Dendritic cell treated with granulocyte-macrophage colony-stimulating factor and Interleukin-4, amounts not matched to agents 40 ng/mL and 50 ng/mL, for 4 days (primary cell): ENCODE measurements at regions not wholly inside any gene's neighbourhood (a gene's known extent, or its start where the extent isn't known, plus 50 kb on each side); places are given as distances from the start of the nearest gene placed in this dataset.
"Not testable (repeated sequence)": the region's sequence is repeated elsewhere in the genome, so short reads cannot be mapped to it uniquely, and the experiment has no call there.

Experiments used
- H3K27ac Mint-ChIP-seq: one replicate; pipeline ENCODE4 v1.8.0; 2022; ENCODE audit warnings: mild to moderate bottlenecking, mixed read lengths
- H3K27me3 Mint-ChIP-seq: one replicate; pipeline ENCODE4 v1.8.0; 2022; ENCODE audit warnings: mild to moderate bottlenecking, mixed read lengths
- H3K36me3 Mint-ChIP-seq: one replicate; pipeline ENCODE4 v1.8.0; 2022; ENCODE audit warnings: low read depth, mixed read lengths
- H3K4me1 Mint-ChIP-seq: one replicate; pipeline ENCODE4 v1.8.0; 2022; ENCODE audit warnings: low read depth, mixed read lengths
- H3K4me3 Mint-ChIP-seq: one replicate; pipeline ENCODE4 v1.8.0; 2022; ENCODE audit warnings: mild to moderate bottlenecking, moderate library complexity, mixed read lengths
- H3K9me3 Mint-ChIP-seq: one replicate; pipeline ENCODE4 v1.8.0; 2022; ENCODE audit warnings: mixed read lengths
- intact Hi-C: fragments of 100-400 bp; cut with micrococcal nuclease; formaldehyde crosslinking; loops from one replicate; pipeline ENCODE4 v1.15.0; 2022

- Mint-ChIP-seq H3K9me3 (peaks cover 18% of the 10 kb centered on the region), H3K4me1 (no peaks in the 10 kb centered on the region), H3K4me3 (no peak overlapping the region), H3K36me3 (no peaks in the 10 kb centered on the region), H3K27me3 (no peaks in the 10 kb centered on the region), H3K27ac (no peak overlapping the region)
- intact Hi-C loops, result no loop called here
These were observed 710.3 kb upstream of the SOX11 start for GRCh38 chr2:4981802-4982409.

GRCh38 chr2:4988444-4988843 is 703.7 kb upstream of the SOX11 start:
- intact Hi-C loops, H3K4me1 Mint-ChIP-seq, H3K27me3 Mint-ChIP-seq, H3K36me3 Mint-ChIP-seq, H3K4me3 Mint-ChIP-seq, H3K27ac Mint-ChIP-seq: not testable (repeated sequence)
- H3K9me3 Mint-ChIP-seq, result peaks cover 11% of the 10 kb centered on the region

GRCh38 chr2:4992226-4992625 is 700.0 kb upstream of the SOX11 start:
- intact Hi-C loops, result no loop called here
- Mint-ChIP-seq H3K27me3 (no peaks in the 10 kb centered on the region), H3K27ac (no peak overlapping the region), H3K36me3 (no peaks in the 10 kb centered on the region), H3K4me1 (no peaks in the 10 kb centered on the region), H3K4me3 (no peak overlapping the region), H3K9me3 (no peaks in the 10 kb centered on the region)

- H3K36me3 Mint-ChIP-seq, result no peaks in the 10 kb centered on the region
- H3K27ac Mint-ChIP-seq, result no peak overlapping the region
- intact Hi-C loops, result no loop called here
- H3K4me3 Mint-ChIP-seq, result no peak overlapping the region
- H3K9me3 Mint-ChIP-seq, result no peaks in the 10 kb centered on the region
- H3K4me1 Mint-ChIP-seq, result no peaks in the 10 kb centered on the region
- no peaks in the 10 kb centered on the region for H3K27me3 Mint-ChIP-seq
These were observed 696.7 kb upstream of the SOX11 start for GRCh38 chr2:4995466-4995865.

GRCh38 chr2:5007596-5007995 is 684.6 kb upstream of the SOX11 start:
- H3K36me3 Mint-ChIP-seq, result no peaks in the 10 kb centered on the region
- no peaks in the 10 kb centered on the region for H3K27me3 Mint-ChIP-seq
- H3K4me1 Mint-ChIP-seq, result no peaks in the 10 kb centered on the region
- H3K4me3 Mint-ChIP-seq, result no peak overlapping the region
- no peak overlapping the region for H3K27ac Mint-ChIP-seq
- peaks cover 46% of the 10 kb centered on the region for H3K9me3 Mint-ChIP-seq
- intact Hi-C loops, result no loop called here

- Mint-ChIP-seq H3K36me3 (no peaks in the 10 kb centered on the region), H3K4me1 (no peaks in the 10 kb centered on the region)
- intact Hi-C loops, result no loop called here
These were observed 672.9 kb upstream of the SOX11 start for GRCh38 chr2:5019324-5019723.

GRCh38 chr2:5020116-5020875 is 671.9 kb upstream of the SOX11 start:
- intact Hi-C loops, result no loop called here
- Mint-ChIP-seq H3K9me3 (peaks cover 44% of the 10 kb centered on the region), H3K4me1 (no peaks in the 10 kb centered on the region), H3K27me3 (no peaks in the 10 kb centered on the region), H3K36me3 (no peaks in the 10 kb centered on the region), H3K4me3 (no peak overlapping the region), H3K27ac (no peak overlapping the region)

More at GRCh38 chr2:5019324-5019723, 672.9 kb upstream of the SOX11 start:
- Mint-ChIP-seq H3K4me3 (no peak overlapping the region), H3K27me3 (no peaks in the 10 kb centered on the region), H3K9me3 (peaks cover 42% of the 10 kb centered on the region), H3K27ac (no peak overlapping the region)

GRCh38 chr2:5021136-5021535 is 671.0 kb upstream of the SOX11 start:
- Mint-ChIP-seq H3K4me1 (no peaks in the 10 kb centered on the region), H3K27ac (no peak overlapping the region), H3K9me3 (peaks cover 44% of the 10 kb centered on the region), H3K36me3 (no peaks in the 10 kb centered on the region), H3K27me3 (no peaks in the 10 kb centered on the region), H3K4me3 (no peak overlapping the region)
- intact Hi-C loops, result no loop called here

- Mint-ChIP-seq H3K4me3 (no peak overlapping the region), H3K9me3 (peaks cover 41% of the 10 kb centered on the region), H3K36me3 (no peaks in the 10 kb centered on the region)
These were observed 670.1 kb upstream of the SOX11 start for GRCh38 chr2:5022061-5022460.

GRCh38 chr2:5022708-5023635 is 669.2 kb upstream of the SOX11 start:
- H3K9me3 Mint-ChIP-seq, result peaks cover 33% of the 10 kb centered on the region
- H3K4me1 Mint-ChIP-seq, H3K36me3 Mint-ChIP-seq, H3K27me3 Mint-ChIP-seq, H3K4me3 Mint-ChIP-seq, intact Hi-C loops, H3K27ac Mint-ChIP-seq: not testable (repeated sequence)

More at GRCh38 chr2:5022061-5022460, 670.1 kb upstream of the SOX11 start:
- no peaks in the 10 kb centered on the region for H3K27me3 Mint-ChIP-seq
- no peaks in the 10 kb centered on the region for H3K4me1 Mint-ChIP-seq
- intact Hi-C loops, result no loop called here
- no peak overlapping the region for H3K27ac Mint-ChIP-seq

- intact Hi-C loops, result no loop called here
- Mint-ChIP-seq H3K36me3 (no peaks in the 10 kb centered on the region), H3K4me3 (no peak overlapping the region), H3K27ac (no peak overlapping the region), H3K27me3 (no peaks in the 10 kb centered on the region), H3K9me3 (peaks cover 26% of the 10 kb centered on the region), H3K4me1 (no peaks in the 10 kb centered on the region)
These were observed 665.5 kb upstream of the SOX11 start for GRCh38 chr2:5026571-5027234.

GRCh38 chr2:5035057-5035488 is 657.1 kb upstream of the SOX11 start:
- Mint-ChIP-seq H3K27ac (no peak overlapping the region), H3K4me1 (no peaks in the 10 kb centered on the region), H3K36me3 (no peaks in the 10 kb centered on the region), H3K4me3 (no peak overlapping the region), H3K9me3 (peaks cover under 1% of the 10 kb centered on the region), H3K27me3 (no peaks in the 10 kb centered on the region)
- intact Hi-C loops, result no loop called here

GRCh38 chr2:5036256-5036655 is 655.9 kb upstream of the SOX11 start:
- intact Hi-C loops, result no loop called here
- no peaks in the 10 kb centered on the region for H3K4me1 Mint-ChIP-seq
- H3K36me3 Mint-ChIP-seq, result no peaks in the 10 kb centered on the region
- H3K9me3 Mint-ChIP-seq, result peaks cover 12% of the 10 kb centered on the region
- no peak overlapping the region for H3K27ac Mint-ChIP-seq
- no peaks in the 10 kb centered on the region for H3K27me3 Mint-ChIP-seq
- H3K4me3 Mint-ChIP-seq, result no peak overlapping the region
